CD4-positive, alpha-beta T cell (primary cell): ENCODE measurements at regions not wholly inside any gene's neighbourhood (a gene's known extent, or its start where the extent isn't known, plus 50 kb on each side); places are given as distances from the start of the nearest gene placed in this dataset.

ENCODE experiments used
- ATAC-seq: fragments of 200-7000 bp; cut with Tn5 transposase; one replicate; pipeline ENCODE4 v1.10.0; 2022; ENCODE audit warnings: mild to moderate bottlenecking; ENCODE audit not compliant: poor library complexity
- CTCF ChIA-PET: fragments of 350-600 bp; sonication (Branson Sonifier 250); formaldehyde crosslinking; loops from one replicate; lab custom pipeline; 2021; ENCODE audit warnings: antibody characterized with exemption, inconsistent platforms; lab: Charles Lee
- POLR2A ChIA-PET: fragments of 350-600 bp; sonication (Branson Sonifier 250); formaldehyde crosslinking; loops from one replicate; lab custom pipeline; 2021; ENCODE audit warnings: antibody characterized with exemption, inconsistent platforms; lab: Charles Lee
- DNase-seq, 14 experiments: peaks; one replicate each; pipeline ENCODE4 v3.0.0-alpha.2; 2013 to 2020; ENCODE audit warnings: mixed read lengths in 2 of 14
- H3K27ac ChIP-seq, 2 donors: one replicate each; pipeline versions ENCODE4 v1.5.1 to v1.7.0; 2013; ENCODE audit warnings: low read length in 2 of 2, low read depth in 1 of 2, mild to moderate bottlenecking in 1 of 2
- H3K27me3 ChIP-seq, 2 experiments: 1 replicate in 1 of 2; 2 replicates in 1 of 2; pipeline versions ENCODE4 v1.6.1 to v1.7.0; 2013; ENCODE audit warnings: low read length in 2 of 2, control low read depth in 1 of 2, mild to moderate bottlenecking in 1 of 2, moderate library complexity in 1 of 2; ENCODE audit not compliant: insufficient read depth in 2 of 2, control insufficient read depth in 1 of 2
- H3K36me3 ChIP-seq: one replicate; pipeline ENCODE4 v1.6.1; 2013; ENCODE audit warnings: low read length, control low read depth; ENCODE audit not compliant: insufficient read depth
- H3K4me1 ChIP-seq: one replicate; pipeline ENCODE4 v1.6.1; 2013; ENCODE audit warnings: low read length, control low read depth; ENCODE audit not compliant: insufficient read depth
- H3K4me3 ChIP-seq: one replicate; pipeline ENCODE4 v1.5.1; 2013; ENCODE audit warnings: mild to moderate bottlenecking, low read length, moderate library complexity
- H3K9me3 ChIP-seq, 2 experiments: 1 replicate in 1 of 2; 2 replicates in 1 of 2; pipeline versions ENCODE4 v1.6.1 to v1.7.0; 2013; ENCODE audit warnings: low read length in 2 of 2, mild to moderate bottlenecking in 2 of 2, control low read depth in 1 of 2, moderate library complexity in 1 of 2; ENCODE audit not compliant: control insufficient read depth in 1 of 2, insufficient read depth in 1 of 2
- H3K27ac Mint-ChIP-seq: one replicate; pipeline ENCODE4 v1.8.0; 2020; ENCODE audit warnings: mixed read lengths
- H3K27me3 Mint-ChIP-seq: one replicate; pipeline ENCODE4 v1.8.0; 2021; ENCODE audit warnings: mixed read lengths
- H3K36me3 Mint-ChIP-seq: one replicate; pipeline ENCODE4 v1.8.0; 2021; ENCODE audit warnings: low read depth, mixed read lengths
- H3K4me1 Mint-ChIP-seq: one replicate; pipeline ENCODE4 v1.8.0; 2021; ENCODE audit warnings: low read depth, mixed read lengths
- H3K4me3 Mint-ChIP-seq: one replicate; pipeline ENCODE4 v1.8.0; 2020; ENCODE audit warnings: mild to moderate bottlenecking, mixed read lengths
- H3K9me3 Mint-ChIP-seq: one replicate; pipeline ENCODE4 v1.8.0; 2020; ENCODE audit warnings: mixed read lengths
- CTCF ChIP-seq: fragments of 200-600 bp; IDR thresholded peaks from one replicate; pipeline ENCODE4 v1.8.0; 2022; ENCODE audit warnings: antibody characterized with exemption, mild to moderate bottlenecking
- intact Hi-C, 2 experiments: fragments of 100-400 bp; cut with DNase I in 1 of 2; cut with micrococcal nuclease in 1 of 2; formaldehyde crosslinking; loops; one replicate each; pipeline versions ENCODE4 v1.15.1 to v1.9.0; 2023 to 2025; cut with DNase I, micrococcal nuclease

GRCh38 chr14:76305268-76305826 is 70.6 kb upstream of the ESRRB start:
- H3K27me3 ChIP-seq = peaks cover 8 to 9% of the 10 kb centered on the region in 2 experiments
- H3K36me3 ChIP-seq = no peaks in the 10 kb centered on the region
- no peaks in the 10 kb centered on the region for H3K4me1 ChIP-seq
- Mint-ChIP-seq H3K9me3 (no peaks in the 10 kb centered on the region), H3K36me3 (no peaks in the 10 kb centered on the region), H3K27ac (no peak overlapping the region), H3K4me3 (no peak overlapping the region), H3K4me1 (no peaks in the 10 kb centered on the region), H3K27me3 (peaks cover 62% of the 10 kb centered on the region)
- TF ChIP-seq CTCF = no peak
- ChIA-PET CTCF (no interaction called here), POLR2A (no interaction called here)
- H3K27ac ChIP-seq = no peak overlapping the region
- no peaks in the 10 kb centered on the region for H3K9me3 ChIP-seq
- no peak overlapping the region for H3K4me3 ChIP-seq
- no peak for DNase-seq
- no peak for ATAC-seq
- intact Hi-C loops = no loop called here

- Mint-ChIP-seq H3K9me3 (no peaks in the 10 kb centered on the region), H3K4me1 (no peaks in the 10 kb centered on the region), H3K4me3 (no peak overlapping the region), H3K27me3 (peaks cover 63% of the 10 kb centered on the region), H3K27ac (no peak overlapping the region), H3K36me3 (no peaks in the 10 kb centered on the region)
- DNase-seq (no peak), ATAC-seq (no peak)
- Histone ChIP-seq H3K4me1 (no peaks in the 10 kb centered on the region), H3K36me3 (no peaks in the 10 kb centered on the region), H3K27ac (no peak overlapping the region), H3K4me3 (no peak overlapping the region), H3K27me3 (peaks cover 15 to 16% of the 10 kb centered on the region in 2 experiments), H3K9me3 (no peaks in the 10 kb centered on the region)
- TF ChIP-seq CTCF = no peak
- intact Hi-C loops = no loop called here
- POLR2A ChIA-PET = no interaction called here
- CTCF ChIA-PET = no interaction called here
Observed at GRCh38 chr14:76306131-76306530, 69.8 kb upstream of the ESRRB start.

- Histone ChIP-seq H3K27ac (no peak overlapping the region), H3K36me3 (no peaks in the 10 kb centered on the region), H3K9me3 (no peaks in the 10 kb centered on the region), H3K4me3 (no peak overlapping the region), H3K27me3 (peaks cover 18 to 20% of the 10 kb centered on the region in 2 experiments), H3K4me1 (no peaks in the 10 kb centered on the region)
- Mint-ChIP-seq H3K4me3 (no peak overlapping the region), H3K4me1 (no peaks in the 10 kb centered on the region), H3K27me3 (peaks cover 75% of the 10 kb centered on the region), H3K27ac (no peak overlapping the region), H3K36me3 (no peaks in the 10 kb centered on the region), H3K9me3 (no peaks in the 10 kb centered on the region)
- DNase-seq (no peak), ATAC-seq (no peak)
- ChIA-PET POLR2A (no interaction called here), CTCF (no interaction called here)
- TF ChIP-seq CTCF = no peak
- intact Hi-C loops = no loop called here
Observed at GRCh38 chr14:76307786-76308780, 67.9 kb upstream of the ESRRB start.
